Panc1 (cell line): ENCODE measurements at regions not wholly inside any gene's neighbourhood (a gene's known extent, or its start where the extent isn't known, plus 50 kb on each side); places are given as distances from the start of the nearest gene placed in this dataset.

Experiments used
- CTCF ChIP-seq: fragments of 450-650 bp; IDR thresholded peaks from 2 replicates; pipeline ENCODE4 v1.5.1; 2017; ENCODE audit warnings: mild to moderate bottlenecking
- POLR2AphosphoS5 ChIP-seq: IDR thresholded peaks from 2 replicates; pipeline ENCODE4 v1.6.1; 2012; ENCODE audit warnings: mild to moderate bottlenecking, low read depth, low read length, moderate library complexity
- SIN3A ChIP-seq: IDR thresholded peaks from 2 replicates; pipeline ENCODE4 v1.6.1; 2012; ENCODE audit warnings: low read depth, mild to moderate bottlenecking, low read length, moderate library complexity, borderline replicate concordance; ENCODE audit not compliant: insufficient read depth
- TCF7L2 ChIP-seq: IDR thresholded peaks from 2 replicates; pipeline ENCODE4 v1.6.1; 2011; ENCODE audit warnings: mild to moderate bottlenecking, low read depth, low read length, inconsistent platforms

GRCh38 chr2:122117371-122117770 is 361.9 kb downstream of the TSN start:
- TF ChIP-seq SIN3A (no peak), CTCF (no peak), POLR2AphosphoS5 (no peak), TCF7L2 (no peak)
